Panc1 (cell line): ENCODE measurements at regions not wholly inside any gene's neighbourhood (a gene's known extent, or its start where the extent isn't known, plus 50 kb on each side); places are given as distances from the start of the nearest gene placed in this dataset.

Experiments
- ATAC-seq: fragments of 200-7000 bp; cut with Tn5 transposase; 2 replicates; pipeline ENCODE4 v1.9.1; 2020; ENCODE audit warnings: mild to moderate bottlenecking, moderate library complexity
- BruUV-seq: library from RNA; stranded (reverse); fragments of 400-500 nt; replicated peaks from 2 replicates; lab custom pipeline; 2021; lab: Mats Ljungman, UMichigan
- CTCF ChIA-PET: fragments of 300-600 bp; sonication (Branson Sonifier 250); formaldehyde crosslinking; loops from one replicate; lab custom pipeline; 2022; ENCODE audit warnings: antibody characterized with exemption; lab: Charles Lee
- POLR2A ChIA-PET: fragments of 300-600 bp; sonication (Branson Sonifier 250); formaldehyde crosslinking; loops from one replicate; lab custom pipeline; 2022; ENCODE audit warnings: antibody characterized with exemption; lab: Charles Lee
- DNase-seq: peaks from one replicate; pipeline ENCODE4 v3.0.0-alpha.2; 2010; ENCODE audit warnings: low read depth, low spot score
- H3K27ac ChIP-seq: 2 replicates; pipeline ENCODE4 v1.5.1; 2011; ENCODE audit warnings: mild to moderate bottlenecking, low read length, inconsistent platforms
- H3K27me3 ChIP-seq: fragments of 200-500 bp; sonication (Bioruptor generic); 2 replicates; pipeline ENCODE4 v1.6.0; 2014; ENCODE audit warnings: low read length, inconsistent platforms; ENCODE audit not compliant: control insufficient read depth, insufficient read depth
- H3K36me3 ChIP-seq: fragments of 200-500 bp; sonication (Bioruptor generic); 2 replicates; pipeline ENCODE4 v1.5.1; 2014; ENCODE audit warnings: inconsistent platforms, mild to moderate bottlenecking, low read length, moderate library complexity; ENCODE audit not compliant: control insufficient read depth, insufficient read depth
- H3K4me1 ChIP-seq: 2 replicates; pipeline ENCODE4 v1.5.1; 2011; ENCODE audit warnings: inconsistent platforms, mild to moderate bottlenecking, low read length, moderate library complexity; ENCODE audit not compliant: control insufficient read depth, insufficient read depth
- H3K4me3 ChIP-seq, 2 experiments: 2 replicates each; pipeline ENCODE4 v1.5.1; 2011 to 2012; ENCODE audit warnings: low read depth in 2 of 2, low read length in 2 of 2, mild to moderate bottlenecking in 2 of 2, inconsistent platforms in 1 of 2, moderate library complexity in 1 of 2
- H3K9me3 ChIP-seq: fragments of 200-500 bp; sonication (Bioruptor generic); 2 replicates; pipeline ENCODE4 v1.5.1; 2014; ENCODE audit warnings: low read depth, mild to moderate bottlenecking, inconsistent platforms, low read length, moderate library complexity; ENCODE audit not compliant: control insufficient read depth, insufficient read depth
- POLR2AphosphoS5 ChIP-seq: IDR thresholded peaks from 2 replicates; pipeline ENCODE4 v1.6.1; 2012; ENCODE audit warnings: mild to moderate bottlenecking, low read depth, low read length, moderate library complexity
- SIN3A ChIP-seq: IDR thresholded peaks from 2 replicates; pipeline ENCODE4 v1.6.1; 2012; ENCODE audit warnings: low read depth, mild to moderate bottlenecking, low read length, moderate library complexity, borderline replicate concordance; ENCODE audit not compliant: insufficient read depth
- TCF7L2 ChIP-seq: IDR thresholded peaks from 2 replicates; pipeline ENCODE4 v1.6.1; 2011; ENCODE audit warnings: mild to moderate bottlenecking, low read depth, low read length, inconsistent platforms
- in situ Hi-C: cut with HindIII; loops from 2 replicates; pipeline ENCODE4 v1.10.0; 2016; ENCODE audit warnings: low sequenced_read_pairs, low pct_unique_long_range_greater_than_20kb
- intact Hi-C: fragments of 100-400 bp; cut with micrococcal nuclease; formaldehyde crosslinking; loops from one replicate; pipeline ENCODE4 v1.10.0; 2022; ENCODE audit not compliant: unreplicated experiment
- TF ChIP-seq, protein P1 (sequence below): fragments of 450-650 bp; IDR thresholded peaks from 2 replicates; pipeline ENCODE4 v1.5.1; 2017; ENCODE audit warnings: mild to moderate bottlenecking
- TF ChIP-seq, protein P2 (sequence below), 2 experiments: IDR thresholded peaks; 2 replicates each; pipeline ENCODE4 v1.6.1; 2011 to 2012; ENCODE audit warnings: low read depth in 2 of 2, control low read depth in 1 of 2, low read length in 1 of 2, mild to moderate bottlenecking in 1 of 2, moderate library complexity in 1 of 2; ENCODE audit not compliant: insufficient read depth in 1 of 2

DNA sequence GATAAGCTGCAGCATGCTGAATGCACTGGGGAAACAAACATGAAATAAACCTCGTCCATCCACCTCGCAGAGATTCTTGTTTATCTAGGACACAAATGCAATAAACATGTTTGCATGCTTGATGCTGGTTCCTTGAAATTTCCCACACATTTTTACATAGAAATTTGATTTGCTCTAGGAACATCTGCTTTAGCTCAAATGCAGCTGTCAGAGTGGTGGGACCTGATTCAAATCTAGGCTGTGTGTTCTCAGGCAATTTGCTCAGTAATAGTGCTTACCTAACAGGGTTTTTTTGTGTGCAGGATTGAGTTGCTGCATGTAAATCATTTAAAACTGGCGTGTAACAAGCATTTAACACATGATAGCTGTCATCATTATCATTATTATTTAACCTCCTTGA is 293.1 kb downstream of the QDPR start:
- no peak for DNase-seq
- POLR2A ChIA-PET = no interaction called here

DNA sequence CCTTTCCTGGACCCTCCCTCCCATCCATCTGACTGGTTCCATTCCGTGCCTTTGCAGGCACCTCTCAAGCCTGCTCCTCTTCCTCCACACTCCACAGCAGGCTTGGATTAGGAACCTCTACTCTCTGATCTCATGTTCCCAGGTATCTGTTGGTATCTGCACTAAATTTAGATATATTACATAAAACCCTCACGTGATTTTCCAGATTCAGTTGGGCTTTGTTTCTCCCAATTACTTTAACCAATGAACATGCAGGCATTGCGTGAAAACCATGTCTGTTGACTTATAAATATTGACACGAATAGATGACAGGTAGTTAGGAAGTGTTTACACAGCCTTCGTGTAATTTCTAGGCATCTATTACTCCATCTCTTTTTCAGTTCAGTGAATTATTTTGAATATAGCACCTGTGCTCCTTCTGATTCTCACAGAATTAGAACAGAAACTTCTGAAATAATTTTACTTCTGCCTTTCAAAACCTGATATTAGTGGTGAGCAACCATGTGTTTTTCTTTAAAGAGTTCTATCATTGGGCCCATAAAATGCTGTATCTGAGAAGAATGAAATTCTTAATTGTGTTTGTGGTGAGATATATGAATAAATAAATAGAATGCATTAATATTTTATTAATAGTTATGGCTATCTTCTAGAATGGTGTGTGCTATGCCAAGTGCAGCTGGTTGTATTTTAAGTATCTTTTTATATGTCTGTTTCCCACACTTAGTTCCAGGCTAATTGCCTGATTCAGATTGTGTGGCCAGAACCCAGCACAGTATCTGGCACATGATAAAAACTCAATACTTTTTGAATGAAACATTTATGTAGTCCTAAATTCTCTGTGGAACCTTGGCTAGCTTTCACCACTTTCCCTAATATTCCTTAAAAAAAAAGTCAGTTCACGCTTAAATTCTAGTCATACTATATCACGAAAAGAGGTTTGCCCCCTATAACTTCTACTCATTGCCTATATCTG is 304.8 kb downstream of the QDPR start:
- no peaks in the 10 kb centered on the region for H3K36me3 ChIP-seq
- in situ Hi-C loops = no loop called here
- BruUV-seq = no TSS peak
- DNase-seq (no peak), ATAC-seq (no peak)
- H3K4me3 ChIP-seq = no peak overlapping the region
- no peaks in the 10 kb centered on the region for H3K27me3 ChIP-seq
- CTCF ChIA-PET = no interaction called here
- H3K4me1 ChIP-seq = no peaks in the 10 kb centered on the region
- no peak for TF ChIP-seq SIN3A
- no peak for TF ChIP-seq TCF7L2
- TF ChIP-seq, protein P1, sequence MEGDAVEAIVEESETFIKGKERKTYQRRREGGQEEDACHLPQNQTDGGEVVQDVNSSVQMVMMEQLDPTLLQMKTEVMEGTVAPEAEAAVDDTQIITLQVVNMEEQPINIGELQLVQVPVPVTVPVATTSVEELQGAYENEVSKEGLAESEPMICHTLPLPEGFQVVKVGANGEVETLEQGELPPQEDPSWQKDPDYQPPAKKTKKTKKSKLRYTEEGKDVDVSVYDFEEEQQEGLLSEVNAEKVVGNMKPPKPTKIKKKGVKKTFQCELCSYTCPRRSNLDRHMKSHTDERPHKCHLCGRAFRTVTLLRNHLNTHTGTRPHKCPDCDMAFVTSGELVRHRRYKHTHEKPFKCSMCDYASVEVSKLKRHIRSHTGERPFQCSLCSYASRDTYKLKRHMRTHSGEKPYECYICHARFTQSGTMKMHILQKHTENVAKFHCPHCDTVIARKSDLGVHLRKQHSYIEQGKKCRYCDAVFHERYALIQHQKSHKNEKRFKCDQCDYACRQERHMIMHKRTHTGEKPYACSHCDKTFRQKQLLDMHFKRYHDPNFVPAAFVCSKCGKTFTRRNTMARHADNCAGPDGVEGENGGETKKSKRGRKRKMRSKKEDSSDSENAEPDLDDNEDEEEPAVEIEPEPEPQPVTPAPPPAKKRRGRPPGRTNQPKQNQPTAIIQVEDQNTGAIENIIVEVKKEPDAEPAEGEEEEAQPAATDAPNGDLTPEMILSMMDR = no peak
- no peaks in the 10 kb centered on the region for H3K9me3 ChIP-seq
- no peak overlapping the region for H3K27ac ChIP-seq
- POLR2A ChIA-PET = interaction anchor here (0.6 kb wide), 1 partner anchor 65 kb away, joined by 3 read pairs; no protein-coding TSS in a partner anchor
- intact Hi-C loops = no loop called here

More for the DNA sequence above, 293.1 kb downstream of the QDPR start:
- ATAC-seq = no peak
- intact Hi-C loops (no loop called here), in situ Hi-C loops (no loop called here)
- CTCF ChIA-PET = no interaction called here
- H3K9me3 ChIP-seq = no peaks in the 10 kb centered on the region
- no peak overlapping the region for H3K4me3 ChIP-seq
- no peaks in the 10 kb centered on the region for H3K27me3 ChIP-seq
- no peaks in the 10 kb centered on the region for H3K4me1 ChIP-seq
- no peaks in the 10 kb centered on the region for H3K36me3 ChIP-seq
- no TSS peak for BruUV-seq
- no peak overlapping the region for H3K27ac ChIP-seq
- TF ChIP-seq TCF7L2 (no peak), POLR2AphosphoS5 (no peak), SIN3A (no peak)
- TF ChIP-seq, protein P1 = no peak
- TF ChIP-seq, protein P2, sequence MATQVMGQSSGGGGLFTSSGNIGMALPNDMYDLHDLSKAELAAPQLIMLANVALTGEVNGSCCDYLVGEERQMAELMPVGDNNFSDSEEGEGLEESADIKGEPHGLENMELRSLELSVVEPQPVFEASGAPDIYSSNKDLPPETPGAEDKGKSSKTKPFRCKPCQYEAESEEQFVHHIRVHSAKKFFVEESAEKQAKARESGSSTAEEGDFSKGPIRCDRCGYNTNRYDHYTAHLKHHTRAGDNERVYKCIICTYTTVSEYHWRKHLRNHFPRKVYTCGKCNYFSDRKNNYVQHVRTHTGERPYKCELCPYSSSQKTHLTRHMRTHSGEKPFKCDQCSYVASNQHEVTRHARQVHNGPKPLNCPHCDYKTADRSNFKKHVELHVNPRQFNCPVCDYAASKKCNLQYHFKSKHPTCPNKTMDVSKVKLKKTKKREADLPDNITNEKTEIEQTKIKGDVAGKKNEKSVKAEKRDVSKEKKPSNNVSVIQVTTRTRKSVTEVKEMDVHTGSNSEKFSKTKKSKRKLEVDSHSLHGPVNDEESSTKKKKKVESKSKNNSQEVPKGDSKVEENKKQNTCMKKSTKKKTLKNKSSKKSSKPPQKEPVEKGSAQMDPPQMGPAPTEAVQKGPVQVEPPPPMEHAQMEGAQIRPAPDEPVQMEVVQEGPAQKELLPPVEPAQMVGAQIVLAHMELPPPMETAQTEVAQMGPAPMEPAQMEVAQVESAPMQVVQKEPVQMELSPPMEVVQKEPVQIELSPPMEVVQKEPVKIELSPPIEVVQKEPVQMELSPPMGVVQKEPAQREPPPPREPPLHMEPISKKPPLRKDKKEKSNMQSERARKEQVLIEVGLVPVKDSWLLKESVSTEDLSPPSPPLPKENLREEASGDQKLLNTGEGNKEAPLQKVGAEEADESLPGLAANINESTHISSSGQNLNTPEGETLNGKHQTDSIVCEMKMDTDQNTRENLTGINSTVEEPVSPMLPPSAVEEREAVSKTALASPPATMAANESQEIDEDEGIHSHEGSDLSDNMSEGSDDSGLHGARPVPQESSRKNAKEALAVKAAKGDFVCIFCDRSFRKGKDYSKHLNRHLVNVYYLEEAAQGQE (IDR thresholded peaks at IDR 0.05; ENCODE audit: insufficient read depth in 1 of 2, low read depth in 2 of 2, low read length in 1 of 2) = no peak
